ENCODE measurements at regions not wholly inside any gene's neighbourhood (a gene's known extent, or its start where the extent isn't known, plus 50 kb on each side); places are given as distances from the start of the nearest gene placed in this dataset.

DNA sequence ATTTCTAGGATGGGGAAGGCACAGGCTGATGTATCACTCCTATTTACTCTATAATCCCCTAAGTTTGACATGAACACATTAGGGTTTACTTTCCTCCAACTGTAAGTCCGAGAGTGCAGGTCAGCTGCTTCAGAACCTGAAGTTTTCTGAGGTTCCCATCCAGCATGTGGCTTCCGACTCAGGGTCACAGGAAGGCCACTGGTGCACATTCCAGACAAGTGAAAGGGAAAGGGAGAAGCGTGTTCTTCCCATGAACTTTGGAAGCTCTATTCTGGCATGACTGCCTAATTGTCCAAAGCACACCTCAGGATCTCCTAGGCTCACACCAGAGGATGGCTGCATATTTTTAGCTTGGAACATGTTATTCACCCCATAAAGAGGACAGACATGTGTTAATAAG is 602.6 kb downstream of the SEMA5A start (continued):
- TF ChIP-seq FOXP4 (CRISPR knock-in tag; IDR thresholded peaks at IDR 0.05) (no peak), PREB (CRISPR knock-in tag; IDR thresholded peaks at IDR 0.05; ENCODE audit: borderline replicate concordance) (no peak)
- TF ChIP-seq, protein P1, sequence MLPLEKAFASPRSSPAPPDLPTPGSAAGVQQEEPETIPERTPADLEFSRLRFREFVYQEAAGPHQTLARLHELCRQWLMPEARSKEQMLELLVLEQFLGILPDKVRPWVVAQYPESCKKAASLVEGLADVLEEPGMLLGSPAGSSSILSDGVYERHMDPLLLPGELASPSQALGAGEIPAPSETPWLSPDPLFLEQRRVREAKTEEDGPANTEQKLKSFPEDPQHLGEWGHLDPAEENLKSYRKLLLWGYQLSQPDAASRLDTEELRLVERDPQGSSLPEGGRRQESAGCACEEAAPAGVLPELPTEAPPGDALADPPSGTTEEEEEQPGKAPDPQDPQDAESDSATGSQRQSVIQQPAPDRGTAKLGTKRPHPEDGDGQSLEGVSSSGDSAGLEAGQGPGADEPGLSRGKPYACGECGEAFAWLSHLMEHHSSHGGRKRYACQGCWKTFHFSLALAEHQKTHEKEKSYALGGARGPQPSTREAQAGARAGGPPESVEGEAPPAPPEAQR (CRISPR knock-in tag; IDR thresholded peaks at IDR 0.05) = no peak

DNA sequence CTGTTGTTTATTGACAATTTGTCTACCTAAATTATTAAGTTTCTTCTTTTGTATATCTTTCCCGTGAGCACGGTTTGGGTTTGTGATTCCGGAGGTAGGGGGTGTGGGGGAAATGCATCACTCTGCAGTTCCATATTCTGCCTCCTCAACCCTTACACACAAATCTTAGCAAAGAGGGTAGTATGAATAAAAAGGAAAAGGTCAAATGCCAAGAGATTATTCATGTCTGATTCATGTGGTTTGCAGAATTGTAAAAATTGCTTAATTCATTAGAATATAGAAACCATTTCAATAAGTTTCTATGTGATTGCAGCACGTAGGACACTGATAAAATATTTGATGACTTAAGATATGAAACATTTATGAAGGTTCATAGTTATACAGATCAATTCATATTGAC is 601.9 kb downstream of the SEMA5A start:
- POLR2A ChIA-PET = no interaction called here
- peaks cover 15% of the 10 kb centered on the region for H3K36me3 Mint-ChIP-seq
- no peak for TF ChIP-seq GRHL2 (CRISPR knock-in tag; IDR thresholded peaks at IDR 0.05; ENCODE audit: insufficient replicate concordance, severe bottlenecking)
- H3K9me3 Mint-ChIP-seq = peaks cover 30% of the 10 kb centered on the region
- no peak for ATAC-seq
- no peaks in the 10 kb centered on the region for H3K27me3 Mint-ChIP-seq (ENCODE audit: low read depth)
- CTCF ChIA-PET = interaction anchor here (0.6 kb wide), 1 partner anchor 103 kb away, joined by 5 read pairs; no protein-coding TSS in a partner anchor
- DNase-seq (ENCODE audit: low spot score) = no peak
- no peak overlapping the region for H3K4me3 Mint-ChIP-seq
- no peak overlapping the region for H3K27ac Mint-ChIP-seq
- H3K4me1 Mint-ChIP-seq = no peaks in the 10 kb centered on the region

GRCh38 chr5:8945972-8946371 is 599.9 kb downstream of the SEMA5A start:
- no peak for ATAC-seq
- ChIA-PET CTCF (no interaction called here), POLR2A (no interaction called here)
- Mint-ChIP-seq H3K27ac (no peak overlapping the region), H3K4me3 (no peak overlapping the region), H3K36me3 (peaks cover 5% of the 10 kb centered on the region), H3K27me3 (ENCODE audit: low read depth) (no peaks in the 10 kb centered on the region), H3K4me1 (no peaks in the 10 kb centered on the region), H3K9me3 (peaks cover 14% of the 10 kb centered on the region)
- TF ChIP-seq MLX (CRISPR knock-in tag; IDR thresholded peaks at IDR 0.05) (no peak), AR (CRISPR knock-in tag; IDR thresholded peaks at IDR 0.05) (no peak), SMAD3 (CRISPR knock-in tag; IDR thresholded peaks at IDR 0.05; ENCODE audit: borderline replicate concordance) (no peak), E2F4 (CRISPR knock-in tag; IDR thresholded peaks at IDR 0.05; ENCODE audit: borderline replicate concordance, low read depth) (no peak), ERG (CRISPR knock-in tag; IDR thresholded peaks at IDR 0.05) (no peak), MYBL2 (CRISPR knock-in tag; IDR thresholded peaks at IDR 0.05) (no peak), ESRRA (CRISPR knock-in tag; IDR thresholded peaks at IDR 0.05; ENCODE audit: borderline replicate concordance) (no peak), FOXK1 (CRISPR knock-in tag; IDR thresholded peaks at IDR 0.05) (no peak), PRRX2 (CRISPR knock-in tag; IDR thresholded peaks at IDR 0.05) (no peak), SMAD4 (CRISPR knock-in tag; IDR thresholded peaks at IDR 0.05) (no peak), ETV6 (CRISPR knock-in tag; IDR thresholded peaks at IDR 0.05) (no peak)
- TF ChIP-seq, protein P2, sequence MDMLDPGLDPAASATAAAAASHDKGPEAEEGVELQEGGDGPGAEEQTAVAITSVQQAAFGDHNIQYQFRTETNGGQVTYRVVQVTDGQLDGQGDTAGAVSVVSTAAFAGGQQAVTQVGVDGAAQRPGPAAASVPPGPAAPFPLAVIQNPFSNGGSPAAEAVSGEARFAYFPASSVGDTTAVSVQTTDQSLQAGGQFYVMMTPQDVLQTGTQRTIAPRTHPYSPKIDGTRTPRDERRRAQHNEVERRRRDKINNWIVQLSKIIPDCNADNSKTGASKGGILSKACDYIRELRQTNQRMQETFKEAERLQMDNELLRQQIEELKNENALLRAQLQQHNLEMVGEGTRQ (CRISPR knock-in tag; IDR thresholded peaks at IDR 0.05) = no peak
- TF ChIP-seq, protein P3, sequence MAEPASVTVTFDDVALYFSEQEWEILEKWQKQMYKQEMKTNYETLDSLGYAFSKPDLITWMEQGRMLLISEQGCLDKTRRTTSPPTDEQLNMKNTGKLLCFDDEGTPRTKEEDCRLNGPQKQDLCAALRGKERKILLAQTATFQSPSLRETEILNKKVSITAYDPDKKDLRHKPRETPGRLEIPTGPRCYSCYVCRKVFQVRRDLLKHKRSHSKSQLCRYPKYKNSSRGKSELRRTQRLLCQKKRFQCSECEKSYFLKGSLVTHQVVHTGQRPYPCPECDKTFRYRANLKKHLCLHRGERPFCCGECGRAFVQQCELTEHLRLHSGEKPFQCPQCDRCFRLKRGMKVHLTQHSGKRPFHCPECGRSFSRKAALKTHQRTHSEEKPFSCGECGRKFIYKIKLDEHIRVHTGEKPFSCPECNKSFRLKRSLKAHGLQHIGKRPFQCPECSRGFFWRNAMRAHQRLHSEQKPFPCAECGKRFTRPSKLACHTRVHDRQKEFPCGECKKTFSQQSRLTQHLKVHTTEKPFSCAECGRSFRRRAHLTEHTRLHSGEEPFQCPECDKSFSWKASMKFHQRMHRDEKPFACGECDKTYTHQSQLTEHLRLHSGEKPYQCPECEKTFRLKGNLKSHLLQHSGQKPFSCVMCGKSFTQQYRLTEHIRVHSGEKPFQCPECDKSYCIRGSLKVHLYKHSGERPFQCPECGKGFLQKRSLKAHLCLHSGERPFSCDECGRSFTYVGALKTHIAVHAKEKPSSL (CRISPR knock-in tag; conservative IDR thresholded peaks at IDR 0.05) = no peak
- DNase-seq (ENCODE audit: low spot score) = no peak
